H1 (cell line): ENCODE measurements at regions not wholly inside any gene's neighbourhood (a gene's known extent, or its start where the extent isn't known, plus 50 kb on each side); places are given as distances from the start of the nearest gene placed in this dataset.

Experiments used
- CBX8 ChIP-seq: fragments of 300-800, 300-1000 bp; sonication (generic); IDR thresholded peaks from 2 replicates; pipeline ENCODE4 v1.7.1; 2016; ENCODE audit warnings: low read depth, low read length, borderline replicate concordance
- SAP30 ChIP-seq: fragments of 300-600 bp; sonication (generic); IDR thresholded peaks from 2 replicates; pipeline ENCODE4 v1.7.1; 2012; ENCODE audit warnings: low read length, moderate library complexity, mild to moderate bottlenecking, inconsistent platforms; ENCODE audit not compliant: insufficient read depth, insufficient replicate concordance
- TCF12 ChIP-seq: IDR thresholded peaks from 2 replicates; pipeline ENCODE4 v1.6.1; 2011; ENCODE audit warnings: low read depth, mild to moderate bottlenecking, low read length

- TF ChIP-seq CBX8 (no peak), SAP30 (no peak), TCF12 (no peak)
- TF ChIP-seq, all 59 proteins: peak for 3
Observed at GRCh38 chr9:15357050-15357653, 50.1 kb upstream of the TTC39B start (continued).
